Ishikawa (cell line): ENCODE measurements at regions not wholly inside any gene's neighbourhood (a gene's known extent, or its start where the extent isn't known, plus 50 kb on each side); places are given as distances from the start of the nearest gene placed in this dataset.

ENCODE experiments used
- EGR1 ChIP-seq: IDR thresholded peaks from 2 replicates; pipeline ENCODE4 v1.6.1; 2012
- EP300 ChIP-seq: IDR thresholded peaks from 2 replicates; pipeline ENCODE4 v1.6.1; 2012; ENCODE audit warnings: borderline replicate concordance
- MAX ChIP-seq: IDR thresholded peaks from 2 replicates; pipeline ENCODE4 v1.6.1; 2012
- NFIC ChIP-seq: IDR thresholded peaks from 2 replicates; pipeline ENCODE4 v1.6.1; 2012
- RAD21 ChIP-seq: IDR thresholded peaks from 2 replicates; pipeline ENCODE4 v1.6.1; 2012; ENCODE audit warnings: low read depth
- USF1 ChIP-seq: IDR thresholded peaks from 2 replicates; pipeline ENCODE4 v1.6.1; 2012
- YY1 ChIP-seq: IDR thresholded peaks from 2 replicates; pipeline ENCODE4 v1.6.1; 2012; ENCODE audit warnings: low read depth

- no peak for TF ChIP-seq NFIC
- no peak for TF ChIP-seq RAD21
- no peak for TF ChIP-seq EGR1
- TF ChIP-seq USF1: no peak
- no peak for TF ChIP-seq EP300
- TF ChIP-seq MAX: no peak
- TF ChIP-seq YY1: no peak
Measured at GRCh38 chr1:17933971-17934370, 173.6 kb upstream of the IGSF21 start.
